Fibroblast of skin of left quadriceps (primary cell): ENCODE measurements at regions not wholly inside any gene's neighbourhood (a gene's known extent, or its start where the extent isn't known, plus 50 kb on each side); places are given as distances from the start of the nearest gene placed in this dataset.

Source experiments
- DNase-seq, 2 experiments: peaks; one replicate each; pipeline ENCODE4 v3.0.0-alpha.2; 2013; ENCODE audit warnings: low read depth in 2 of 2

DNA sequence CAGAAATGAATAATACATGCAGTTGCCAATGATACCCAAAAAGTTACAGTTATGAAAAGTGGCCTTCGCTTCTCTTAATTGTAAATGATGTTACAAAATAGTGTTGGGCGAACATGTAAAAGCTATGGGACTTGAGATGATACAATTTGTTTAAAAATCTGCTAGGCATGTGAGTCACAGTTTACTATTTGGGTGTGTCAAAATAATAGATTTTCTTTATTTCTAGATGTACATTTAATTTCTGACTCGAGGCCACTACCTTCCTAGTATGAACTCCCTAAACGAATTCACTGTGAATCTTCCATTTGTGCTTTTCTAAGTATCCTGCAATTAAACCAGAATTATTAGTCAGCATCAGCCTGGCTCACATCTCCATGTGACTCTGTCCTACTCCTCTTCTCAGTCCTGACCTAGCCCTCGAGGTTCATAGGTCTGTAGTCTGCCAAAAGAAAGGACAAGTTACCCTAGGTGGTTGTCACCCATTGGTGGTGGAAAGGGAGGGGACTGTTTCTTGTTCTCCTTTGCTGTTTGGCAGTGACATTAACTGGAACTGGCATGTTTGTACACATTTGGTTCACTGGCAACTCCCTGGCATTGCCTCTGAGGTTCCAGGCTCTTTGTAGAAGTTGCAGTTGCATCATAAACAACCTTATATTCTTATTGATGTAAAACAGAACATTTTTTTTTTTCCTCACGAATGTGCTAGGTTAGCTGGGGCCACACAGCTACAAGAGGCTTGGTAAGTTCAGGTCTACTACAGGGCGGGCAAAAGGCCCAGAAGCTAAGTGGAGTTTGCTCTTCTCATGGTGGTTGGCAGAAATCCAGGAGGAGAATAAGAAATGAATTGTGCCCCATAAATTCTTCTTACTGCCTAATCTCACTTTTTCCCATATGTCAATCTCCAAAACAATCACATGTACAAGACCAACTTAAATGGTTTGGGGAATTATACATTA lies 746.5 kb upstream of the ADAMTS5 start:
- no peak for DNase-seq

DNA sequence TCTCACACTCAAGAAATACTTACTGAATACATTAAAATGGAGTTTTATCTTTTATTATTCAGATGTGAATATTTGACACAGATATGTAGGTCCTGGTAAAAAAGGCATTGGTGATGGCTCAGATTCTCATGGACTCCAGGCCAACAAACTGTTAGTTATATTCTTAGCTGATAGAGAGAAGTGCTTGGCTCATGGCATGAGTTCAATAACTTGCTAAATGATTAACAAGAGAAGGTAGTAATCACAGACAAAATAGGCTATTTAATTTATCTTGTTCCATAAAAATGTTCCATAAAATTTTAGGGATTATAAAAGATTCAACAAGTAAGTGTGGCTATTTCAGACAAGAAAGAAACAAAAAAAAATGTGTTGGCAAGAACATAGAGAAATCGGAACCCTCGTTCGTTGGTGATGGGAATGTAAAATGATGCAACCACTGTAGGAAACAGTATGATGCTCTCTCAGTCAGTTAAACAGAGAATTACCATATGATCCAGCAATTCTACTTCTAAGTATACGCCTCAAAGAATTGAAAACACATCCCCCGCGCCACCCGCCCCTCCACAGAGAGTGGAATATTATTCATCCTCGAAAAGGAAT lies 737.8 kb upstream of the ADAMTS5 start:
- no peak for DNase-seq

DNA sequence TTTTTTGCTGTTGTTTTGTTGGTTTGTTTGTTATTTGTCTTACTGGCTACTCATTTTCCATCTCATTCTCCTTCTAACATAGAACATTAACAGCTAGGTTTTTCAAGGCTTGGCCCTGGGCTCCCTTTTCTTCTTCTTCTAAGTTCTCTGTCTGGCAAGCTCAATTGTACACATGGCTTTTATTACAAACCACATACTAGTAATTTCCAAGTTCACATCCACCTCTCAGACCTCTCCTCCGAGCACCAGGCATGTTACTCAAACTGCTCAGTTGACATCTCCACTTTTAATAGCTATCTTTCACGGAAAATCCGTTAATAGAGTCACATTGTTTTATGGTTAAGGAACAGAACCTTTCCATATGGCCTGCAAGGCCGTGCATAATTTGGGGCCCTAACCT lies 736.9 kb upstream of the ADAMTS5 start:
- DNase-seq: peak; percentile 47 to 49

DNA sequence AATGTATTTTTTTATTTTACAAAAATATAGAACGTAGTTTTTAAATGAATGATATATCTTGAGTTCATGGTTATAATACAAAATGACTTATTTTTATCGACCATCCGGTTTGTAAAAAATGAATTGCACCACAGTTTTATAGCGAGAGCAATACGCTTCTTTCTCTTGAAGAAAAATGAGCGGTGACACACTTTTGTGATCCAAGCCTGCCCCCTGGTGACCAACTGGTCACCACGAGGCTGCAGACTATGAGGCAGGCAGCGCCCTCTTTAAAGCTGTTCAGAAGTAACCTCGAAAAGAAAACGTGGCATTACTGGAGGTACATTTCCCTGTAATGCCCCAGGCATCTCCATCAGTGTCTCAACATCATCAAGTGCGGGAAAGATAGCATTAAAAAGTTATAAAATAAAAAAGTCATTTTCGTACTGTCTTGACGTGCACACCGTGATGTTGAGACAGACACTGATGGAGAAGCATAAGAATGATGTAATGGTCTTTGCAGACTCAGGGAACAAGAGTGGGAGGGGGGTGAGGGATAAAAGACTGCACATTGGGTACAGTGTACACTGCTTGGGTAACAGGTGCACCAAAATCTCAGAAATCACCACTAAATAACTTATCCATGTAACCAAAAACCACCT lies 734.2 kb upstream of the ADAMTS5 start:
- peak; percentile 72 to 73 for DNase-seq

DNA sequence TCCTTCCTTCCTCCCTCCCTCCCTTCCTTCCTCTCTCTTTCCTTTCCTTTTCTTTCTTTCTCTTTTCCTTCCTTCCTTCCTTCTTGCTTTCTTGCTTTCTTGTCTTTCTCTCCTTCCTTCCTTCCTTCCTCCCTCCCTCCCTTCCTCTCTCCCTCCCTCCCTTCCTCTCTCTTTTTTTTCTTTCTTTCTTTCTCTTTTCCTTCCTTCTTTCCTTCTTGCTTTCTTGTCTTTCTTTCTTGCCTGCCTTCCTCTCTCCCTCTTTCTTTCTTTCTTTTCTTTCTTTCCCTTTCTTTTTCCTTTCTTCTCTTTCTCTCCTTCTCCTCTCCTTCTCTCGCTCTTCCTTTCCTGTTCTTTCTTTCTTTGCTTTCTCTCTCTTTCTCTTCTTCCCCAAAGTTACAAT lies 728.4 kb upstream of the ADAMTS5 start:
- no peak for DNase-seq

GRCh38 chr21:27694667-27695066 lies 727.8 kb upstream of the ADAMTS5 start:
- no peak for DNase-seq

GRCh38 chr21:27693376-27693775 lies 726.5 kb upstream of the ADAMTS5 start:
- DNase-seq: peak; percentile 52 to 54

DNA sequence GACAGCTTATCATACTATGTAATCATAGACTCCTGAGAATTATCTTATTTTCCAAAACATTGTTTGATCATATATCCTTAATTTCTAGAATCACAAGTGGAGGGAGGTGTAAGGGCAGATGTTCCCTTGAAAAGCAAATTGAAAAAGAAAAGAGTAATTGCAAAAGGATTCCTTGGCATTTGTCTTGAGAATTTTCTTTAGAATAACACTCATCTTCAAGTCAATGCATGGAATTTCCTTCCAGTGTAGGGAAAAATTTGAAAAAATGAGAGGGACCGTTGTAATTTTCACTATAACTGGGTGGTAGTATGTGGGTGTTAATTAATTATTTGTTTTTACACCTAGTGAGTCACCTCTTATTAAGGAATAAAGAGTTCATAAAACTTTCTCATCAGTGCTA lies 724.6 kb upstream of the ADAMTS5 start:
- DNase-seq: no peak

DNA sequence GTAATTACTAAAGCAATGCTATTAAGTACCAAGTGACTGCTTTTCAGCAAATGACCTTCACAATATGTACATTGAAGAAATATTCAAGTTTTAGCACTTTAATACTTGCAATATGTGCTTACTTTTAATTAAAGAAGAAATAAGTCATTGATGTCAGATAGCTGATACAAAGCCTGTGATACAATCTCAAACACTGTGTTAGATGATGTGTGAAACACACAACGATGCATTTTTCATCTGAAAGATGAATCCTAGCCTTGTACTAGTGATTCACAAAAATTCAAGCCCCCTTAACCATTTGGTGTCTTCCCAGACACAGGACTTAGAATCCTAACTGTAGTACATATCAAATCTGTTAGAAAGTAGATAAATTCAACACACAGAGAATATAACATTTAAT lies 724.1 kb upstream of the ADAMTS5 start:
- DNase-seq: no peak

- DNase-seq: no peak
Measured at GRCh38 chr21:27690426-27690825, 723.5 kb upstream of the ADAMTS5 start.

- no peak for DNase-seq
Measured at GRCh38 chr21:27688773-27689172, 721.9 kb upstream of the ADAMTS5 start.

DNA sequence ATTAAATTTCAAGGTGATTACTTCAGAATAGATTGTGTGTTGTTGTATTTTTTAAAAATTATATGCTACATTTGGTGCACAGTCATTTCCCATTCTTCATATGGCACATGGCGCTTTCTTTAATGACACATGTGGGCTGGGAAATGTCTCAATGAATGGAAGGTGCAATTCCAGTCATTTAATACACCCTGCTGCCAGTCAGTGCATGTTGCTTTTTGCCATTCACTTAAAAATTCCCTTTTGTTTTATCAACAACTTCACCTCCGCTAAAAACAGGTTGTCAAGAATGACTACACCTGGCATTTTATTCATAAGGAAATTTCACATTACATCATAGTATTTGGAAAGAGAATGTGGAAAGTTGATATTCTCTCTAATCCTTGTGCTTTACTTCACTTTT lies 716.4 kb upstream of the ADAMTS5 start:
- DNase-seq: no peak

DNA sequence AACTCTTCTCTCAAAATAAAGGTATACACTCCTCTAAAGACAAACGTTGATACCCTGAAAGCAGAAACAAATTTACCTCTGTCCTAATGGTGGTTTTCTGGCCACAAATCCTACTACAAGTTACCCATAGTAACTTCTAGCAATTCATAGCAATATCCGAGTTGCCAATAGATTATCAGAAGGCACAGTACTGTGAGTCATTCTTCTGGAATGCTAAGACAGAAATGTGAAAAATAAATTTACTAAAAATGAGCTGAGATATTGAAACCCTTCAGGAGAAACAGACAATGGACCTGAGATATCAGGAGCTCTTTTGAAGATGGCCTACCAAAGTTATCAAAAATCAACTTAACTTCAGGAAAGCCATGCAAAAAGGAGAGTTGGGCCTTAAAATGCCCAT lies 715.0 kb upstream of the ADAMTS5 start:
- DNase-seq: peak in 1 of 2 experiments; percentile 19

DNA sequence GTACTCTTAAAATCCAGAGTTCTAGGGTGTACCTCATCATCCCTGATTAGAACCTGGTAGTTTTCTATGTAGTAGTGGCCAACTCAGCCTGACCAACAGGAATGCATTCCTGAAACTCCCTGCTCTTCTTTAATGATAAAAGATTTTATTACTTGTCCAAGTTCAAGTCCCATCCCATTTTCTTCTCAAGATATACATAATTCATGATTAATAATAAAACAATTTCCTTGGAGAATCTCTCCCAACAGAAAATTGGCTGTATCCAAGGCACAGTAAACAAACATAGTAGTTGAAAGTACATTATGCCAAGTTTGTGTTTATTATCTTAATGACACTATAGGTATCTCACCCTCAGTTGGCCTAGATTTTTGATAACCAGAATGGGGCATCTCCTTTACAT lies 714.1 kb upstream of the ADAMTS5 start:
- DNase-seq: no peak

DNA sequence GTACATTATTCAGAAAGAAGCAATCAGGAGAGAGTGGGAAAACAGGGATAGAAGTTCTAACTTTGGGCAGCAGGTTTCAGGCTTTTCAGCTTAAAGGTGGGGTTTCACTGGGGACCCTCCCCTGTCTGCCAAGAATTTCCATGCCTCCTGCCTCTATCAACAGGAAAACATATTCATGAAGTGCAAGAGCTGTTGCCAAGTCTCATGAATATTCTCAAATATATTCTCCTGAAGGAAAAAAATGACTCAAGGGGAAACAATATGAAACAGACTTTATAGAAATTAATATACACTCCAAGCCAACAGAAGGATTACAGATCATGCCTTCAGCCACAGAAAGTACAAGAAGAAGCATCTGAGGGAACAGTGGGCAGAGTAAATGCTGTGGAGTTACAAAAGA lies 713.3 kb upstream of the ADAMTS5 start:
- DNase-seq: no peak

DNA sequence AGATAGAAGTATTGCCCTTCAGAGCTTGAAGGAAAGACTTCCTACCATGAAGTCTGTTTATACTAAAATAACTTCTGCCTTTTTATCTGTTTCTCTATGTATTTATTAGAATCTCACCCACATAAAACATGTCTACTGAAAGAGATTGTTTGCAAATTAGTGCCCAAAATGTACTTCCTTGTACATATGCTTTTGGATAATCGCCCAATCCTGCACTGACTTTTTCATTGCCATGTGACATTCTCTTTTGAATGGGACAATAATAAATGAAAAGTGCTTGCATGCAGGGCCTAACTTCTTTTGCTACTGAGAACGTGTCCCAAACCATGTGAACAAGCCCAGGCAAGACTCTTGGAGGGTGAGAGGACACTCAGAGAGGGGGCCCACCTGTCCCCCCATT lies 711.6 kb upstream of the ADAMTS5 start:
- no peak for DNase-seq

DNA sequence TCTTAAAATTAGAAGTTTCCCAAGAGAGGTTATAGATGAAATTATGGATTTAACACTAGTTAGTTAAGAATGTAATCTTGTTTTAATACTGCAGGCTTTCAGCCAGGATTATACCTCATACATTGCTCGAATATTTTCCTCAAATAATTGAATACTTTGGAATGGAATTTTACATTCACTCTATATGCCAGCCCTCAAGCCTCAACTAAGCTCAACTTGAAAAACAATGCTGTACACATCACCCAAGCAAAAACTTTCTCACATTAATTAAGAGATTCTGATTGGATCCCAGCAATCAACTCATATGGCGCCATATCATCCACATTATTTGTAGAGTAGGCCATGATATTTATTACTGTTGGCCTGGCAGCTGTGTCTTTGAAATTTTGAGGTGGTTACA lies 710.7 kb upstream of the ADAMTS5 start:
- peak in 1 of 2 experiments; percentile 19 for DNase-seq

- DNase-seq: no peak
Measured at GRCh38 chr21:27675306-27675705, 708.4 kb upstream of the ADAMTS5 start.

DNA sequence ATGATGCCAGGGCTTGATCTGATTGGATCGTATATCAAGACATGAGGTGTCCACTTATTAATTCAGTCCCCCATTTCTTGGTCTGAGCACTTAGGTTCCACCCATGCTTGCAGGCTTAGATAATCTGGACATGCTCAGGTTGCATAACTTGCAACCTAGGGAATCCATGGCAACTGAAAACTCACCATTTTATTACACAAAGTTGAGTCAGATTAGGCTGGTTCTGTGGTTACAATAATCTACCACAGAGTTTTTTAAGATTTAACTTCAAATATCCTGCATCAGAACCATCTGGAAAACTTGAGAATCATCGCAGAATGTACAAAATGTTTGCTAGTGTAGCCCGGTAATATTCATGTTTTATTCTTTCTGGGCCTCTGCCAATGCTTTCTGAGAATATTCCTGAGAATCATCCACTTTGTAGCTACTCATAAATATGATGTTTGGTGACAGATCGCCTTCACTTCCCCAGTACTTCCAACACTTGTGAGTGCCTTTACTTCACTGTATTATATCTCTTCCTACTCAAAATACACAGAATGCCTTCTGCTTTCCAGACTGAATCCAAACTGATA lies 707.2 kb upstream of the ADAMTS5 start:
- peak; percentile 95 to 96 for DNase-seq

DNA sequence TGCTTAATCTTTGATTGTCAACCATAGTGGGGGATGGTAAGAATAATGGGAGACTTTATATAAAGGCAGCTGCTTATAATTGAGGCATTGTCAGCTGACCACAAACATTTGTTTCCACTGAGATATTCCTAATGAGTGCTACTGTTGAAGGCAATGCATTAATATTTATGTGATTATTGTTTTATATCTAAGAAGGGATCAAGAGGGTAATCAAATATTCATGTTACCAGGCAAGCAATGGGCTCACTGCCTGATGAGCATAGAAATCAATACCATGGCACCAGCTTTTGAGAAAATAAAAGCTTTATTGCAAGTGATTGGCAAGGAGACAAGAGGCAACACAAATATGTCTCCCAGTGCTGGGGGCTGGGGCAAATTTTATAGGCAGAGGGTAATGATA lies 706.7 kb upstream of the ADAMTS5 start:
- DNase-seq: no peak

DNA sequence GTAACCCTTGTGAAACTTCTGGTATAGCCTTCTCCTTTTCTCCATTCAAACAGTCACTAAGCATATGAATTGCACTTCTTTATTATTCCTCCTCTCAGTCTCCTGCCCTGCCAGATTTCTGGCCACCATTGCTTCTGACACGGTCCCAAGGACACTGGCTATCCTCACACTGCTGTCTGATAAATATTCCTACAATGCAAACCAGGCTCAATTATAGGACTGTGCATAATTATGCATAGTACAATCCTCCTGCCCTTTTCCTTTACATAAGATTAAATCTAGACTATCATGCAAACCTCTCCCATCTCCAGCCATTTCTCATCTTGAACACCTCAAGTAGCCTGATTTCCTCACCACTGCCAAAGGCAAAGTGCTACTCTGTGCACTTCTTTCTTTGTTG lies 704.3 kb upstream of the ADAMTS5 start:
- no peak for DNase-seq

- no peak for DNase-seq
Measured at GRCh38 chr21:27653481-27653880, 686.6 kb upstream of the ADAMTS5 start.
